ENCODE measurements at regions not wholly inside any gene's neighbourhood (a gene's known extent, or its start where the extent isn't known, plus 50 kb on each side); places are given as distances from the start of the nearest gene placed in this dataset.

- no peaks in the 10 kb centered on the region for H3K27me3 ChIP-seq (ENCODE audit: insufficient read depth, low read depth, low read length)
- H3K79me2 ChIP-seq (replicated peaks; ENCODE audit: insufficient read depth, low read length), result no peaks in the 10 kb centered on the region
- H3K9ac ChIP-seq (ENCODE audit: low read length), result no peak overlapping the region
- no peak overlapping the region for H3K4me3 ChIP-seq (ENCODE audit: low read length)
- peaks cover 7% of the 10 kb centered on the region for H3F3A ChIP-seq (ENCODE audit: insufficient read depth, low read length, poor library complexity, severe bottlenecking)
- no peaks in the 10 kb centered on the region for H3K9me3 ChIP-seq (ENCODE audit: low read length)
- TF ChIP-seq TAF1 (IDR thresholded peaks at IDR 0.05; ENCODE audit: low read depth) (no peak), REST (IDR thresholded peaks at IDR 0.05; ENCODE audit: borderline replicate concordance) (no peak), EP300 (conservative IDR thresholded peaks at IDR 0.05; ENCODE audit: poor library complexity, severe bottlenecking) (no peak), MXI1 (conservative IDR thresholded peaks at IDR 0.05; ENCODE audit: poor library complexity, severe bottlenecking) (no peak), POLR2AphosphoS5 (IDR thresholded peaks at IDR 0.05) (no peak), EZH2 (IDR thresholded peaks at IDR 0.05; ENCODE audit: borderline replicate concordance, insufficient read depth, low read length, poor library complexity, severe bottlenecking) (no peak), RAD21 (conservative IDR thresholded peaks at IDR 0.05) (no peak), SMC3 (conservative IDR thresholded peaks at IDR 0.05; ENCODE audit: poor library complexity) (no peak)
- TF ChIP-seq, protein P1, sequence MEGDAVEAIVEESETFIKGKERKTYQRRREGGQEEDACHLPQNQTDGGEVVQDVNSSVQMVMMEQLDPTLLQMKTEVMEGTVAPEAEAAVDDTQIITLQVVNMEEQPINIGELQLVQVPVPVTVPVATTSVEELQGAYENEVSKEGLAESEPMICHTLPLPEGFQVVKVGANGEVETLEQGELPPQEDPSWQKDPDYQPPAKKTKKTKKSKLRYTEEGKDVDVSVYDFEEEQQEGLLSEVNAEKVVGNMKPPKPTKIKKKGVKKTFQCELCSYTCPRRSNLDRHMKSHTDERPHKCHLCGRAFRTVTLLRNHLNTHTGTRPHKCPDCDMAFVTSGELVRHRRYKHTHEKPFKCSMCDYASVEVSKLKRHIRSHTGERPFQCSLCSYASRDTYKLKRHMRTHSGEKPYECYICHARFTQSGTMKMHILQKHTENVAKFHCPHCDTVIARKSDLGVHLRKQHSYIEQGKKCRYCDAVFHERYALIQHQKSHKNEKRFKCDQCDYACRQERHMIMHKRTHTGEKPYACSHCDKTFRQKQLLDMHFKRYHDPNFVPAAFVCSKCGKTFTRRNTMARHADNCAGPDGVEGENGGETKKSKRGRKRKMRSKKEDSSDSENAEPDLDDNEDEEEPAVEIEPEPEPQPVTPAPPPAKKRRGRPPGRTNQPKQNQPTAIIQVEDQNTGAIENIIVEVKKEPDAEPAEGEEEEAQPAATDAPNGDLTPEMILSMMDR (IDR thresholded peaks at IDR 0.05; ENCODE audit: poor library complexity, severe bottlenecking), result no peak
- H3K27ac ChIP-seq (ENCODE audit: low read length), result no peak overlapping the region
- H3K9me2 ChIP-seq (ENCODE audit: insufficient read depth, low read length), result no peaks in the 10 kb centered on the region
- no peak overlapping the region for H3K4me2 ChIP-seq (ENCODE audit: low read length)
- no peaks in the 10 kb centered on the region for H3K36me3 ChIP-seq (ENCODE audit: insufficient read depth, low read length)
- no peaks in the 10 kb centered on the region for H4K20me1 ChIP-seq (ENCODE audit: insufficient read depth)
- H2AFZ ChIP-seq (ENCODE audit: low read depth, low read length), result no peak overlapping the region
These were observed 411.0 kb upstream of the SOX5 start for GRCh38 chr12:24360461-24360860.

GRCh38 chr12:24360057-24360456 lies 410.6 kb upstream of the SOX5 start:
- Histone ChIP-seq H3K27ac (ENCODE audit: low read length) (no peak overlapping the region), H2AFZ (ENCODE audit: low read depth, low read length) (no peak overlapping the region), H3K79me2 (replicated peaks; ENCODE audit: insufficient read depth, low read length) (no peaks in the 10 kb centered on the region), H3K9ac (ENCODE audit: low read length) (no peak overlapping the region), H4K20me1 (ENCODE audit: insufficient read depth) (no peaks in the 10 kb centered on the region), H3K27me3 (ENCODE audit: insufficient read depth, low read depth, low read length) (no peaks in the 10 kb centered on the region), H3K4me3 (ENCODE audit: low read length) (no peak overlapping the region), H3K9me2 (ENCODE audit: insufficient read depth, low read length) (no peaks in the 10 kb centered on the region), H3K4me2 (ENCODE audit: low read length) (no peak overlapping the region), H3K9me3 (ENCODE audit: low read length) (no peaks in the 10 kb centered on the region), H3K36me3 (ENCODE audit: insufficient read depth, low read length) (no peaks in the 10 kb centered on the region), H3F3A (ENCODE audit: insufficient read depth, low read length, poor library complexity, severe bottlenecking) (peaks cover 7% of the 10 kb centered on the region)
- TF ChIP-seq, protein P1 (IDR thresholded peaks at IDR 0.05; ENCODE audit: poor library complexity, severe bottlenecking), result no peak
- TF ChIP-seq POLR2AphosphoS5 (IDR thresholded peaks at IDR 0.05) (no peak), TAF1 (IDR thresholded peaks at IDR 0.05; ENCODE audit: low read depth) (no peak), EZH2 (IDR thresholded peaks at IDR 0.05; ENCODE audit: borderline replicate concordance, insufficient read depth, low read length, poor library complexity, severe bottlenecking) (no peak), MXI1 (conservative IDR thresholded peaks at IDR 0.05; ENCODE audit: poor library complexity, severe bottlenecking) (no peak)
